Activated CD8-positive, alpha-beta memory T cell treated with anti-CD3 and anti-CD28 coated beads for 36 hours (primary cell): ENCODE measurements at regions not wholly inside any gene's neighbourhood (a gene's known extent, or its start where the extent isn't known, plus 50 kb on each side); places are given as distances from the start of the nearest gene placed in this dataset.

Experiments
- CTCF ChIA-PET: fragments of 350-600 bp; sonication (Branson Sonifier 250); formaldehyde crosslinking; loops from one replicate; lab custom pipeline; 2021; ENCODE audit warnings: antibody characterized with exemption; lab: Charles Lee
- POLR2A ChIA-PET: fragments of 350-600 bp; sonication (Branson Sonifier 250); formaldehyde crosslinking; loops from one replicate; lab custom pipeline; 2021; ENCODE audit warnings: antibody characterized with exemption; lab: Charles Lee

- ChIA-PET CTCF (no interaction called here), POLR2A (no interaction called here)
Measured at GRCh38 chr2:198490748-198491147, 686.4 kb downstream of the PLCL1 start.

GRCh38 chr2:198488964-198489363 is 684.6 kb downstream of the PLCL1 start:
- ChIA-PET CTCF (no interaction called here), POLR2A (no interaction called here)

GRCh38 chr2:198483051-198483450 is 678.7 kb downstream of the PLCL1 start:
- CTCF ChIA-PET, result no interaction called here
- POLR2A ChIA-PET, result no interaction called here

- ChIA-PET POLR2A (no interaction called here), CTCF (no interaction called here)
Measured at GRCh38 chr2:198479065-198479464, 674.7 kb downstream of the PLCL1 start.

GRCh38 chr2:198478361-198478760 is 674.0 kb downstream of the PLCL1 start:
- POLR2A ChIA-PET, result no interaction called here
- CTCF ChIA-PET, result no interaction called here

- POLR2A ChIA-PET, result no interaction called here
- CTCF ChIA-PET, result no interaction called here
Measured at GRCh38 chr2:198476007-198476406, 671.6 kb downstream of the PLCL1 start.

GRCh38 chr2:198471291-198471690 is 666.9 kb downstream of the PLCL1 start:
- ChIA-PET CTCF (no interaction called here), POLR2A (no interaction called here)

- POLR2A ChIA-PET, result no interaction called here
- CTCF ChIA-PET, result no interaction called here
Measured at GRCh38 chr2:198468136-198468535, 663.7 kb downstream of the PLCL1 start.

- ChIA-PET CTCF (no interaction called here), POLR2A (no interaction called here)
Measured at GRCh38 chr2:198465970-198466369, 661.6 kb downstream of the PLCL1 start.

- ChIA-PET POLR2A (no interaction called here), CTCF (no interaction called here)
Measured at GRCh38 chr2:198456418-198456817, 652.0 kb downstream of the PLCL1 start.

- ChIA-PET CTCF (no interaction called here), POLR2A (no interaction called here)
Measured at GRCh38 chr2:198453866-198454265, 649.5 kb downstream of the PLCL1 start.

GRCh38 chr2:198452327-198452726 is 647.9 kb downstream of the PLCL1 start:
- ChIA-PET POLR2A (no interaction called here), CTCF (no interaction called here)

GRCh38 chr2:198448789-198449188 is 644.4 kb downstream of the PLCL1 start:
- CTCF ChIA-PET, result no interaction called here
- POLR2A ChIA-PET, result no interaction called here

GRCh38 chr2:198444800-198445287 is 640.5 kb downstream of the PLCL1 start:
- POLR2A ChIA-PET, result no interaction called here

GRCh38 chr2:198441901-198442300 is 637.5 kb downstream of the PLCL1 start:
- CTCF ChIA-PET, result no interaction called here
- POLR2A ChIA-PET, result no interaction called here

More at GRCh38 chr2:198444800-198445287, 640.5 kb downstream of the PLCL1 start:
- CTCF ChIA-PET, result no interaction called here

GRCh38 chr2:198441246-198441645 is 636.9 kb downstream of the PLCL1 start:
- CTCF ChIA-PET, result no interaction called here
- POLR2A ChIA-PET, result no interaction called here

GRCh38 chr2:198440833-198441232 is 636.4 kb downstream of the PLCL1 start:
- ChIA-PET CTCF (no interaction called here), POLR2A (no interaction called here)

- CTCF ChIA-PET, result no interaction called here
Measured at GRCh38 chr2:198438331-198438730, 633.9 kb downstream of the PLCL1 start.

GRCh38 chr2:198424112-198424511 is 619.7 kb downstream of the PLCL1 start:
- CTCF ChIA-PET, result no interaction called here
- POLR2A ChIA-PET, result no interaction called here

More at GRCh38 chr2:198438331-198438730, 633.9 kb downstream of the PLCL1 start:
- POLR2A ChIA-PET, result no interaction called here

- CTCF ChIA-PET, result no interaction called here
- POLR2A ChIA-PET, result no interaction called here
Measured at GRCh38 chr2:198417836-198418235, 613.4 kb downstream of the PLCL1 start.

- CTCF ChIA-PET, result no interaction called here
- POLR2A ChIA-PET, result no interaction called here
Measured at GRCh38 chr2:198414976-198415375, 610.6 kb downstream of the PLCL1 start.

GRCh38 chr2:198411936-198412335 is 607.5 kb downstream of the PLCL1 start:
- CTCF ChIA-PET, result no interaction called here

More at GRCh38 chr2:198411936-198412335, 607.5 kb downstream of the PLCL1 start:
- POLR2A ChIA-PET, result no interaction called here
